KMS-11 (cell line): ENCODE measurements at regions not wholly inside any gene's neighbourhood (a gene's known extent, or its start where the extent isn't known, plus 50 kb on each side); places are given as distances from the start of the nearest gene placed in this dataset.

Experiments used
- H2AFZ ChIP-seq: fragments of 200-600 bp; sonication (generic); 2 replicates; pipeline ENCODE4 v1.6.1; 2016; ENCODE audit warnings: antibody characterized with exemption, mixed run types, low read depth
- H3K27ac ChIP-seq: fragments of 200-600 bp; sonication (generic); 2 replicates; pipeline ENCODE4 v1.6.1; 2016; ENCODE audit warnings: mild to moderate bottlenecking, mixed run types
- H3K27me3 ChIP-seq: fragments of 200-600 bp; sonication (generic); 2 replicates; pipeline ENCODE4 v1.6.1; 2017; ENCODE audit warnings: mild to moderate bottlenecking, low read depth, mixed run types, moderate library complexity; ENCODE audit not compliant: insufficient read depth
- H3K36me3 ChIP-seq: fragments of 200-600 bp; sonication (generic); 2 replicates; pipeline ENCODE4 v1.6.1; 2017; ENCODE audit warnings: mild to moderate bottlenecking, mixed run types; ENCODE audit not compliant: insufficient read depth
- H3K4me1 ChIP-seq: fragments of 200-600 bp; sonication (generic); 2 replicates; pipeline ENCODE4 v1.6.1; 2016; ENCODE audit warnings: mild to moderate bottlenecking, low read depth, mixed run types; ENCODE audit not compliant: poor library complexity, severe bottlenecking
- H3K4me2 ChIP-seq: fragments of 200-600 bp; sonication (generic); 2 replicates; pipeline ENCODE4 v1.7.0; 2016; ENCODE audit warnings: mild to moderate bottlenecking, mixed run types
- H3K4me3 ChIP-seq: fragments of 200-600 bp; sonication (generic); IDR thresholded peaks from 2 replicates; pipeline ENCODE4 v1.6.1; 2017; ENCODE audit warnings: low read depth, low read length, mixed read lengths; ENCODE audit not compliant: insufficient read depth
- H3K79me2 ChIP-seq: fragments of 200-600 bp; sonication (generic); 2 replicates; pipeline ENCODE4 v1.6.1; 2016; ENCODE audit warnings: low read depth, mixed run types; ENCODE audit not compliant: insufficient read depth
- H3K9ac ChIP-seq: fragments of 200-600 bp; sonication (generic); 2 replicates; pipeline ENCODE4 v1.6.1; 2016; ENCODE audit warnings: mild to moderate bottlenecking, mixed run types
- H4K20me1 ChIP-seq: fragments of 200-600 bp; sonication (generic); 2 replicates; pipeline ENCODE4 v1.6.1; 2016; ENCODE audit warnings: mild to moderate bottlenecking, mixed run types; ENCODE audit not compliant: insufficient read depth
- CTCF ChIP-seq: fragments of 200-600 bp; sonication (generic); conservative IDR thresholded peaks from 2 replicates; pipeline ENCODE4 v1.6.1; 2017; ENCODE audit warnings: low read depth, mild to moderate bottlenecking, antibody characterized with exemption, low read length, moderate library complexity, mixed read lengths

GRCh38 chr1:87976316-87976715, 647.6 kb downstream of the LMO4 start:
- H3K4me2 ChIP-seq = no peak overlapping the region
- no peaks in the 10 kb centered on the region for H3K27me3 ChIP-seq
- no peak overlapping the region for H2AFZ ChIP-seq
- H3K27ac ChIP-seq = no peak overlapping the region
- no peak for TF ChIP-seq CTCF
- no peaks in the 10 kb centered on the region for H3K79me2 ChIP-seq
- no peaks in the 10 kb centered on the region for H3K4me1 ChIP-seq
- no peaks in the 10 kb centered on the region for H3K36me3 ChIP-seq
- no peaks in the 10 kb centered on the region for H4K20me1 ChIP-seq
- H3K9ac ChIP-seq = no peak overlapping the region
- H3K4me3 ChIP-seq = no peak overlapping the region

- H2AFZ ChIP-seq = no peak overlapping the region
- TF ChIP-seq CTCF = no peak
- no peaks in the 10 kb centered on the region for H3K4me1 ChIP-seq
- H3K4me3 ChIP-seq = no peak overlapping the region
- H3K36me3 ChIP-seq = no peaks in the 10 kb centered on the region
- no peak overlapping the region for H3K4me2 ChIP-seq
- H3K27ac ChIP-seq = no peak overlapping the region
- no peaks in the 10 kb centered on the region for H3K27me3 ChIP-seq
- no peak overlapping the region for H3K9ac ChIP-seq
- no peaks in the 10 kb centered on the region for H3K79me2 ChIP-seq
- H4K20me1 ChIP-seq = no peaks in the 10 kb centered on the region
Measured at GRCh38 chr1:87977145-87977544, 648.5 kb downstream of the LMO4 start.

- H3K36me3 ChIP-seq = no peaks in the 10 kb centered on the region
- H3K4me1 ChIP-seq = no peaks in the 10 kb centered on the region
- no peaks in the 10 kb centered on the region for H4K20me1 ChIP-seq
- H3K79me2 ChIP-seq = no peaks in the 10 kb centered on the region
- no peak overlapping the region for H3K9ac ChIP-seq
- no peak overlapping the region for H2AFZ ChIP-seq
- no peak overlapping the region for H3K27ac ChIP-seq
- TF ChIP-seq CTCF = no peak
- no peak overlapping the region for H3K4me3 ChIP-seq
- H3K27me3 ChIP-seq = no peaks in the 10 kb centered on the region
- H3K4me2 ChIP-seq = no peak overlapping the region
Measured at GRCh38 chr1:87979079-87979478, 650.4 kb downstream of the LMO4 start.

- no peak for TF ChIP-seq CTCF
- H4K20me1 ChIP-seq = no peaks in the 10 kb centered on the region
- H3K27me3 ChIP-seq = no peaks in the 10 kb centered on the region
- H3K4me1 ChIP-seq = no peaks in the 10 kb centered on the region
- no peak overlapping the region for H3K4me2 ChIP-seq
- no peak overlapping the region for H3K27ac ChIP-seq
- H3K9ac ChIP-seq = no peak overlapping the region
- no peaks in the 10 kb centered on the region for H3K79me2 ChIP-seq
- no peaks in the 10 kb centered on the region for H3K36me3 ChIP-seq
- H3K4me3 ChIP-seq = no peak overlapping the region
- no peak overlapping the region for H2AFZ ChIP-seq
Measured at GRCh38 chr1:87980494-87980893, 651.8 kb downstream of the LMO4 start.

GRCh38 chr1:87981386-87981785, 652.7 kb downstream of the LMO4 start:
- Histone ChIP-seq H3K9ac (no peak overlapping the region), H3K4me3 (no peak overlapping the region), H4K20me1 (no peaks in the 10 kb centered on the region), H3K4me1 (no peaks in the 10 kb centered on the region), H2AFZ (no peak overlapping the region), H3K79me2 (no peaks in the 10 kb centered on the region), H3K27ac (no peak overlapping the region), H3K4me2 (no peak overlapping the region), H3K36me3 (no peaks in the 10 kb centered on the region), H3K27me3 (no peaks in the 10 kb centered on the region)
- no peak for TF ChIP-seq CTCF
